H9 (cell line): ENCODE measurements at regions not wholly inside any gene's neighbourhood (a gene's known extent, or its start where the extent isn't known, plus 50 kb on each side); places are given as distances from the start of the nearest gene placed in this dataset.

Experiments
- DNase-seq: peaks from one replicate; pipeline ENCODE4 v3.0.0-alpha.2; 2017
- H2AFZ ChIP-seq: one replicate; pipeline ENCODE4 v1.6.1; 2013; ENCODE audit warnings: mild to moderate bottlenecking, low read length, control low read depth, moderate library complexity
- H2AK5ac ChIP-seq: 2 replicates; pipeline ENCODE4 v1.6.1; 2013; ENCODE audit warnings: low read length, control low read depth, mixed read lengths; ENCODE audit not compliant: insufficient read length
- H2BK120ac ChIP-seq: one replicate; pipeline ENCODE4 v1.6.1; 2013; ENCODE audit warnings: low read depth, mild to moderate bottlenecking, low read length, control low read depth, inconsistent platforms; ENCODE audit not compliant: poor library complexity, severe bottlenecking
- H2BK12ac ChIP-seq: 2 replicates; pipeline ENCODE4 v1.6.1; 2013; ENCODE audit warnings: low read length, control low read depth, mixed read lengths, low read depth; ENCODE audit not compliant: insufficient read length
- H2BK15ac ChIP-seq: 2 replicates; pipeline ENCODE4 v1.6.1; 2013; ENCODE audit warnings: low read depth, low read length, control low read depth
- H2BK20ac ChIP-seq: one replicate; pipeline ENCODE4 v1.6.1; 2013; ENCODE audit warnings: low read depth, mild to moderate bottlenecking, low read length, control low read depth, inconsistent platforms; ENCODE audit not compliant: poor library complexity, severe bottlenecking
- H2BK5ac ChIP-seq: 2 replicates; pipeline ENCODE4 v1.6.1; 2013; ENCODE audit warnings: low read length, control low read depth, mixed read lengths; ENCODE audit not compliant: insufficient read length
- H3K14ac ChIP-seq: 2 replicates; pipeline ENCODE4 v1.6.1; 2013; ENCODE audit warnings: low read length, control low read depth; ENCODE audit not compliant: insufficient read depth
- H3K18ac ChIP-seq: 2 replicates; pipeline ENCODE4 v1.6.1; 2013; ENCODE audit warnings: low read depth, mild to moderate bottlenecking, mixed read lengths, low read length, control low read depth; ENCODE audit not compliant: insufficient read length
- H3K23ac ChIP-seq: 2 replicates; pipeline ENCODE4 v1.6.1; 2013; ENCODE audit warnings: low read length, control low read depth, mixed read lengths, low read depth; ENCODE audit not compliant: insufficient read length
- H3K23me2 ChIP-seq: 2 replicates; pipeline ENCODE4 v1.6.1; 2013; ENCODE audit warnings: low read depth, mild to moderate bottlenecking, mixed read lengths, low read length, control low read depth; ENCODE audit not compliant: insufficient read length, poor library complexity, severe bottlenecking
- H3K27ac ChIP-seq: 2 replicates; pipeline ENCODE4 v1.5.1; 2013; ENCODE audit warnings: low read length, control low read depth, mixed read lengths, low read depth; ENCODE audit not compliant: insufficient read length
- H3K27me3 ChIP-seq: 2 replicates; pipeline ENCODE4 v1.6.1; 2013; ENCODE audit warnings: low read length, control low read depth, inconsistent platforms; ENCODE audit not compliant: insufficient read depth
- H3K4ac ChIP-seq: 2 replicates; pipeline ENCODE4 v1.6.1; 2013; ENCODE audit warnings: low read depth, mild to moderate bottlenecking, control low read depth, inconsistent platforms, low read length, moderate library complexity
- H3K4me1 ChIP-seq: 2 replicates; pipeline ENCODE4 v1.6.1; 2013; ENCODE audit warnings: low read length, control low read depth, inconsistent platforms; ENCODE audit not compliant: insufficient read depth
- H3K4me2 ChIP-seq: 2 replicates; pipeline ENCODE4 v1.6.1; 2013; ENCODE audit warnings: low read length, control low read depth, mixed read lengths; ENCODE audit not compliant: insufficient read length, insufficient read depth
- H3K56ac ChIP-seq: 2 replicates; pipeline ENCODE4 v1.6.1; 2013; ENCODE audit warnings: low read depth, mild to moderate bottlenecking, mixed read lengths, low read length, control low read depth; ENCODE audit not compliant: insufficient read length
- H3K79me1 ChIP-seq: 2 replicates; pipeline ENCODE4 v1.6.1; 2013; ENCODE audit warnings: low read depth, mild to moderate bottlenecking, moderate library complexity, low read length, control low read depth, inconsistent platforms; ENCODE audit not compliant: insufficient read depth, poor library complexity, severe bottlenecking
- H3K79me2 ChIP-seq: 2 replicates; pipeline ENCODE4 v1.6.1; 2013; ENCODE audit warnings: low read length, control low read depth, inconsistent platforms; ENCODE audit not compliant: insufficient read depth
- H3K9ac ChIP-seq: 2 replicates; pipeline ENCODE4 v1.6.1; 2013; ENCODE audit warnings: low read length, control low read depth, mixed read lengths; ENCODE audit not compliant: insufficient read length; ENCODE audit errors: extremely low read depth
- H3K9me3 ChIP-seq: one replicate; pipeline ENCODE4 v1.6.1; 2013; ENCODE audit warnings: low read depth, low read length, inconsistent platforms; ENCODE audit not compliant: control insufficient read depth
- H3T11ph ChIP-seq: one replicate; pipeline ENCODE4 v1.6.1; 2013; ENCODE audit warnings: mild to moderate bottlenecking, low read length, control low read depth, inconsistent platforms
- H4K20me1 ChIP-seq: one replicate; pipeline ENCODE4 v1.6.1; 2013; ENCODE audit not compliant: control insufficient read depth, insufficient read length, insufficient read depth
- H4K5ac ChIP-seq: 2 replicates; pipeline ENCODE4 v1.6.1; 2013; ENCODE audit warnings: low read depth, mild to moderate bottlenecking, mixed read lengths, low read length, control low read depth; ENCODE audit not compliant: insufficient read length
- H4K8ac ChIP-seq: replicated peaks from 2 replicates; pipeline ENCODE4 v1.6.1; 2013; ENCODE audit warnings: low read length, control low read depth, mixed read lengths, low read depth; ENCODE audit not compliant: insufficient read length
- H4K91ac ChIP-seq: 2 replicates; pipeline ENCODE4 v1.6.1; 2013; ENCODE audit warnings: low read depth, mild to moderate bottlenecking, moderate library complexity, mixed read lengths, low read length, control low read depth; ENCODE audit not compliant: insufficient read length
- H3K27ac Mint-ChIP-seq, 3 experiments: 2 replicates in 2 of 3; 3 replicates in 1 of 3; pipeline ENCODE4 v1.8.0; 2020 to 2021; ENCODE audit warnings: mixed read lengths in 3 of 3, mild to moderate bottlenecking in 1 of 3, moderate library complexity in 1 of 3
- H3K27me3 Mint-ChIP-seq: 2 replicates; pipeline ENCODE4 v1.8.0; 2021; ENCODE audit warnings: low read depth, mild to moderate bottlenecking, moderate library complexity, mixed read lengths
- H3K36me3 Mint-ChIP-seq, 3 experiments: 2 replicates in 2 of 3; 3 replicates in 1 of 3; pipeline ENCODE4 v1.8.0; 2020 to 2021; ENCODE audit warnings: low read depth in 3 of 3, mixed read lengths in 3 of 3; ENCODE audit not compliant: insufficient read depth in 1 of 3
- H3K4me1 Mint-ChIP-seq, 2 experiments: 2 replicates each; pipeline ENCODE4 v1.8.0; 2020; ENCODE audit warnings: mixed read lengths in 2 of 2
- H3K4me3 Mint-ChIP-seq, 2 experiments: 2 replicates in 1 of 2; 3 replicates in 1 of 2; pipeline ENCODE4 v1.8.0; 2020 to 2021; ENCODE audit warnings: mild to moderate bottlenecking in 2 of 2, mixed read lengths in 2 of 2, moderate library complexity in 1 of 2
- H3K9me3 Mint-ChIP-seq, 2 experiments: 2 replicates in 1 of 2; 3 replicates in 1 of 2; pipeline ENCODE4 v1.8.0; 2020; ENCODE audit warnings: mild to moderate bottlenecking in 2 of 2, mixed read lengths in 2 of 2, moderate library complexity in 1 of 2
- CTCF ChIP-seq: fragments of 200-600 bp; sonication (generic); conservative IDR thresholded peaks from 3 replicates; pipeline ENCODE4 v1.8.0; 2021; ENCODE audit warnings: antibody characterized with exemption, mild to moderate bottlenecking
- WGBS: extraction: QIAGEN DNeasy Blood & Tissue Kit; methylation state at CpG from one replicate; pipeline ENCODE4 v1.1.7; 2013; ENCODE audit warnings: missing lambda C conversion rate, low lambda C conversion rate, mixed read lengths; ENCODE audit not compliant: insufficient read length; ENCODE audit errors: extremely low coverage; 5-methylcytosine and 5-hydroxymethylcytosine counted together

GRCh38 chr14:83053022-83053710 lies 1519.5 kb upstream of the SEL1L start:
- Histone ChIP-seq H2BK15ac (no peak overlapping the region), H3K9me3 (no peaks in the 10 kb centered on the region), H3T11ph (no peak overlapping the region), H3K9ac (no peak overlapping the region), H3K27ac (no peak overlapping the region), H4K8ac (no peak overlapping the region), H2BK5ac (no peak overlapping the region), H3K14ac (no peak overlapping the region), H4K5ac (no peak overlapping the region), H3K23ac (no peak overlapping the region), H3K23me2 (no peaks in the 10 kb centered on the region), H3K79me1 (no peaks in the 10 kb centered on the region), H3K27me3 (no peaks in the 10 kb centered on the region), H3K4me2 (no peak overlapping the region), H2AK5ac (no peak overlapping the region), H2BK120ac (no peak overlapping the region), H3K4me1 (no peaks in the 10 kb centered on the region), H2AFZ (no peak overlapping the region), H3K79me2 (no peaks in the 10 kb centered on the region), H4K91ac (no peak overlapping the region), H2BK12ac (no peak overlapping the region), H3K18ac (no peak overlapping the region), H4K20me1 (no peaks in the 10 kb centered on the region), H2BK20ac (no peak overlapping the region), H3K4ac (no peak overlapping the region), H3K56ac (no peak overlapping the region)
- H3K4me1 Mint-ChIP-seq, result no peaks in the 10 kb centered on the region
- no CpG with 5 or more reads among the region's 1 CpG for WGBS
- no peak for DNase-seq
- H3K9me3 Mint-ChIP-seq, result no peaks in the 10 kb centered on the region
- no peak for TF ChIP-seq CTCF
- H3K27me3 Mint-ChIP-seq, result no peaks in the 10 kb centered on the region
- H3K4me3 Mint-ChIP-seq, result no peak overlapping the region
- no peak overlapping the region for H3K27ac Mint-ChIP-seq
- H3K36me3 Mint-ChIP-seq, result no peaks in the 10 kb centered on the region
